ENCODE measurements at regions not wholly inside any gene's neighbourhood (a gene's known extent, or its start where the extent isn't known, plus 50 kb on each side); places are given as distances from the start of the nearest gene placed in this dataset.
"Not testable (repeated sequence)": the region's sequence is repeated elsewhere in the genome, so short reads cannot be mapped to it uniquely, and the experiment has no call there.

GRCh38 chrX:65900850-65901844, 138.7 kb downstream of the VSIG4 start:
- Histone ChIP-seq H3K9me3 (replicated peaks in 1 of 3) (no peaks in the 10 kb centered on the region), H3K4me3 (no peak overlapping the region), H3K36me3 (replicated peaks in 1 of 2) (no peaks in the 10 kb centered on the region), H3K27me3 (peaks cover 17% of the 10 kb centered on the region), H3K27ac (no peak overlapping the region), H3K4me1 (replicated peaks in 1 of 2) (no peaks in the 10 kb centered on the region)
- intact Hi-C loops (cut with DNase I): no loop called here
- 71 to 74% (median 73%) methylated on average over 3 of the region's 3 CpGs for whole genome bisulfite sequencing, 4 donors
- TF ChIP-seq CTCF (IDR thresholded peaks at IDR 0.05) (no peak), POLR2A (IDR thresholded peaks at IDR 0.05) (no peak)
- no peak for DNase-seq

GRCh38 chrX:65894133-65894532, 145.7 kb downstream of the VSIG4 start:
- Histone ChIP-seq H3K27me3 (peaks cover 17% of the 10 kb centered on the region), H3K36me3 (replicated peaks in 1 of 2) (no peaks in the 10 kb centered on the region), H3K4me1 (replicated peaks in 1 of 2) (no peaks in the 10 kb centered on the region), H3K9me3 (replicated peaks in 1 of 3) (no peaks in the 10 kb centered on the region), H3K27ac (no peak overlapping the region), H3K4me3 (no peak overlapping the region)
- no peak for DNase-seq
- intact Hi-C loops (cut with DNase I): no loop called here
- no peak for TF ChIP-seq CTCF (IDR thresholded peaks at IDR 0.05)
- TF ChIP-seq POLR2A (IDR thresholded peaks at IDR 0.05): no peak
- WGBS, 4 donors: 74 to 97% (median 88%) methylated on average over 4 to 8 of the region's 8 CpGs; no CpG with 5 or more reads in 1 of the 4 donors

GRCh38 chrX:65891817-65892216, 148.1 kb downstream of the VSIG4 start:
- H3K27ac ChIP-seq; DNase-seq; H3K4me1 ChIP-seq (replicated peaks in 1 of 2); H3K36me3 ChIP-seq (replicated peaks in 1 of 2); H3K9me3 ChIP-seq (replicated peaks in 1 of 3); H3K4me3 ChIP-seq; intact Hi-C loops (cut with DNase I): not testable (repeated sequence)
- peaks cover 23% of the 10 kb centered on the region for H3K27me3 ChIP-seq
- WGBS, 4 donors: 42 to 55% (median 48%) methylated on average over 2 of the region's 2 CpGs

GRCh38 chrX:65888150-65888549, 151.7 kb downstream of the VSIG4 start:
- H3K27me3 ChIP-seq; H3K4me3 ChIP-seq; intact Hi-C loops (cut with DNase I); H3K9me3 ChIP-seq (replicated peaks in 1 of 3); DNase-seq; H3K36me3 ChIP-seq (replicated peaks in 1 of 2); H3K27ac ChIP-seq; H3K4me1 ChIP-seq (replicated peaks in 1 of 2): not testable (repeated sequence)
- WGBS, 4 donors: 0 to 93% (median 83%) methylated on average over 1 of the region's 1 CpG

- Histone ChIP-seq H3K36me3 (replicated peaks in 1 of 2) (no peaks in the 10 kb centered on the region), H3K27me3 (peaks cover 11% of the 10 kb centered on the region), H3K4me1 (replicated peaks in 1 of 2) (no peaks in the 10 kb centered on the region), H3K27ac (no peak overlapping the region), H3K9me3 (replicated peaks in 1 of 3) (no peaks in the 10 kb centered on the region), H3K4me3 (no peak overlapping the region)
- no peak for DNase-seq
- intact Hi-C loops (cut with DNase I): no loop called here
- WGBS, 4 donors: 57 to 77% (median 70%) methylated on average over 2 of the region's 2 CpGs
- TF ChIP-seq CTCF (IDR thresholded peaks at IDR 0.05) (no peak), POLR2A (IDR thresholded peaks at IDR 0.05) (no peak)
These were observed 156.3 kb downstream of the VSIG4 start for GRCh38 chrX:65883556-65883955.

Measured in adrenal gland (tissue), 9 donors.